ENCODE measurements at regions not wholly inside any gene's neighbourhood (a gene's known extent, or its start where the extent isn't known, plus 50 kb on each side); places are given as distances from the start of the nearest gene placed in this dataset.

DNA sequence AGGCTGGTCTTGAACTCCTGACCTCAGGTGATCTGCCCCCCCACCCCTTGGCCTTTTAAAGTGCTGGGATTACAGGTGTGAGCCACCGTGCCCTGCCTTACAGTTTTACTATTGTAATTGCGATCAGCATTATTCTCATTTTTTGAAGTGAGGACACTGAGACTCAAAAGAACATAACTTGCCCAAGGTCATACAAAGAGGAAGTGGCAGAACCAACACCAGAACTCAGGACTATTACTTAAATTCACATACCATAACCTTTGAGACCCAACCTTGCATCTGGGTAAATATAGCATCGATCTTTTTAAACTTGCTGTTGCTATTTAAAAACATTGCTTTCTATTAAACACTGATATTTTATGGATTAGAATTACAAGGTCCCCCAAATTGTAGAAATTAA is 54.2 kb downstream of the FOXI1 start:
- Histone ChIP-seq H3K14ac (ENCODE audit: insufficient read depth, low read length) (no peak overlapping the region), H3K27ac (ENCODE audit: insufficient read length, low read depth, low read length) (no peak overlapping the region), H2BK12ac (ENCODE audit: insufficient read length, low read depth, low read length) (no peak overlapping the region), H3K23me2 (ENCODE audit: insufficient read length, low read depth, low read length, poor library complexity, severe bottlenecking) (no peaks in the 10 kb centered on the region), H3K79me2 (ENCODE audit: insufficient read depth, low read length) (no peaks in the 10 kb centered on the region), H3T11ph (ENCODE audit: low read length) (no peak overlapping the region), H2AFZ (ENCODE audit: low read length) (no peak overlapping the region), H3K23ac (ENCODE audit: insufficient read length, low read depth, low read length) (no peak overlapping the region), H3K18ac (ENCODE audit: insufficient read length, low read depth, low read length) (no peak overlapping the region), H3K9me3 (ENCODE audit: control insufficient read depth, low read depth, low read length) (no peaks in the 10 kb centered on the region), H2BK15ac (ENCODE audit: low read depth, low read length) (no peak overlapping the region), H3K79me1 (ENCODE audit: insufficient read depth, low read depth, low read length, poor library complexity, severe bottlenecking) (no peaks in the 10 kb centered on the region), H2AK5ac (ENCODE audit: insufficient read length, low read length) (no peak overlapping the region), H3K4ac (ENCODE audit: low read depth, low read length) (no peak overlapping the region), H3K27me3 (ENCODE audit: insufficient read depth, low read length) (no peaks in the 10 kb centered on the region), H4K91ac (ENCODE audit: insufficient read length, low read depth, low read length) (no peak overlapping the region), H2BK120ac (ENCODE audit: low read depth, low read length, poor library complexity, severe bottlenecking) (no peak overlapping the region), H3K4me2 (ENCODE audit: insufficient read depth, insufficient read length, low read length) (no peak overlapping the region), H2BK5ac (ENCODE audit: insufficient read length, low read length) (no peak overlapping the region), H2BK20ac (ENCODE audit: low read depth, low read length, poor library complexity, severe bottlenecking) (no peak overlapping the region), H4K8ac (replicated peaks; ENCODE audit: insufficient read length, low read depth, low read length) (no peak overlapping the region), H3K4me1 (ENCODE audit: insufficient read depth, low read length) (no peaks in the 10 kb centered on the region), H3K56ac (ENCODE audit: insufficient read length, low read depth, low read length) (no peak overlapping the region), H4K5ac (ENCODE audit: insufficient read length, low read depth, low read length) (no peak overlapping the region), H4K20me1 (ENCODE audit: control insufficient read depth, insufficient read depth, insufficient read length) (no peaks in the 10 kb centered on the region), H3K9ac (ENCODE audit: extremely low read depth, insufficient read length, low read length) (no peak overlapping the region)
- no peak overlapping the region for H3K4me3 Mint-ChIP-seq
- DNase-seq: no peak
- no peaks in the 10 kb centered on the region for H3K27me3 Mint-ChIP-seq (ENCODE audit: low read depth)
- no peak overlapping the region for H3K27ac Mint-ChIP-seq
- TF ChIP-seq, protein P1, sequence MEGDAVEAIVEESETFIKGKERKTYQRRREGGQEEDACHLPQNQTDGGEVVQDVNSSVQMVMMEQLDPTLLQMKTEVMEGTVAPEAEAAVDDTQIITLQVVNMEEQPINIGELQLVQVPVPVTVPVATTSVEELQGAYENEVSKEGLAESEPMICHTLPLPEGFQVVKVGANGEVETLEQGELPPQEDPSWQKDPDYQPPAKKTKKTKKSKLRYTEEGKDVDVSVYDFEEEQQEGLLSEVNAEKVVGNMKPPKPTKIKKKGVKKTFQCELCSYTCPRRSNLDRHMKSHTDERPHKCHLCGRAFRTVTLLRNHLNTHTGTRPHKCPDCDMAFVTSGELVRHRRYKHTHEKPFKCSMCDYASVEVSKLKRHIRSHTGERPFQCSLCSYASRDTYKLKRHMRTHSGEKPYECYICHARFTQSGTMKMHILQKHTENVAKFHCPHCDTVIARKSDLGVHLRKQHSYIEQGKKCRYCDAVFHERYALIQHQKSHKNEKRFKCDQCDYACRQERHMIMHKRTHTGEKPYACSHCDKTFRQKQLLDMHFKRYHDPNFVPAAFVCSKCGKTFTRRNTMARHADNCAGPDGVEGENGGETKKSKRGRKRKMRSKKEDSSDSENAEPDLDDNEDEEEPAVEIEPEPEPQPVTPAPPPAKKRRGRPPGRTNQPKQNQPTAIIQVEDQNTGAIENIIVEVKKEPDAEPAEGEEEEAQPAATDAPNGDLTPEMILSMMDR (conservative IDR thresholded peaks at IDR 0.05): no peak
- no peaks in the 10 kb centered on the region for H3K36me3 Mint-ChIP-seq (ENCODE audit: insufficient read depth in 1 of 3, low read depth in 3 of 3)
- no peaks in the 10 kb centered on the region for H3K9me3 Mint-ChIP-seq
- peaks cover 3 to 7% of the 10 kb centered on the region in 2 experiments for H3K4me1 Mint-ChIP-seq
- no CpG with 5 or more reads among the region's 3 CpGs for WGBS (ENCODE audit: extremely low coverage, insufficient read length, low lambda C conversion rate)

All from H9 (cell line).